22Rv1 (cell line): ENCODE measurements at regions not wholly inside any gene's neighbourhood (a gene's known extent, or its start where the extent isn't known, plus 50 kb on each side); places are given as distances from the start of the nearest gene placed in this dataset.

Source experiments
- CTCF ChIP-seq: fragments of 450-650 bp; IDR thresholded peaks from 2 replicates; pipeline ENCODE4 v1.5.1; 2017; ENCODE audit warnings: mild to moderate bottlenecking
- ZFX ChIP-seq: fragments of 450-650 bp; IDR thresholded peaks from 2 replicates; pipeline ENCODE4 v1.6.1; 2017; ENCODE audit warnings: antibody characterized with exemption, borderline replicate concordance

GRCh38 chr6:33857093-33857931, 53.5 kb upstream of the MLN start:
- TF ChIP-seq CTCF (no peak), ZFX (no peak)
